ENCODE measurements at regions not wholly inside any gene's neighbourhood (a gene's known extent, or its start where the extent isn't known, plus 50 kb on each side); places are given as distances from the start of the nearest gene placed in this dataset.
"Not testable (repeated sequence)": the region's sequence is repeated elsewhere in the genome, so short reads cannot be mapped to it uniquely, and the experiment has no call there.

GRCh38 chr10:23955456-23956225 lies 253.3 kb upstream of the KIAA1217 start:
- ATAC-seq (no peak), DNase-seq (no peak)

GRCh38 chr10:23965123-23965522 lies 243.8 kb upstream of the KIAA1217 start:
- ATAC-seq, result no peak

GRCh38 chr10:23965880-23966279 lies 243.1 kb upstream of the KIAA1217 start:
- DNase-seq, result no peak
- no peak for ATAC-seq

More at GRCh38 chr10:23965123-23965522, 243.8 kb upstream of the KIAA1217 start:
- DNase-seq, result no peak

GRCh38 chr10:23966504-23967051 lies 242.4 kb upstream of the KIAA1217 start:
- ATAC-seq, result no peak
- no peak for DNase-seq

GRCh38 chr10:23968301-23968700 lies 240.6 kb upstream of the KIAA1217 start:
- ATAC-seq, result no peak
- no peak for DNase-seq

- DNase-seq (no peak), ATAC-seq (no peak)
Observed at GRCh38 chr10:23974746-23975272, 234.1 kb upstream of the KIAA1217 start.

GRCh38 chr10:23975431-23975830 lies 233.5 kb upstream of the KIAA1217 start:
- no peak for ATAC-seq
- no peak for DNase-seq

GRCh38 chr10:23976275-23976674 lies 232.7 kb upstream of the KIAA1217 start:
- no peak for DNase-seq

GRCh38 chr10:23978317-23978716 lies 230.6 kb upstream of the KIAA1217 start:
- ATAC-seq (no peak), DNase-seq (no peak)

More at GRCh38 chr10:23976275-23976674, 232.7 kb upstream of the KIAA1217 start:
- no peak for ATAC-seq

GRCh38 chr10:23980094-23980493 lies 228.8 kb upstream of the KIAA1217 start:
- no peak for DNase-seq
- ATAC-seq, result no peak

- no peak for DNase-seq
- ATAC-seq, result no peak
Observed at GRCh38 chr10:23981520-23982309, 227.2 kb upstream of the KIAA1217 start.

- DNase-seq, ATAC-seq: not testable (repeated sequence)
Observed at GRCh38 chr10:23984405-23984804, 224.5 kb upstream of the KIAA1217 start.

GRCh38 chr10:23988006-23988405 lies 220.9 kb upstream of the KIAA1217 start:
- ATAC-seq (no peak), DNase-seq (no peak)

GRCh38 chr10:23994459-23995046 lies 214.4 kb upstream of the KIAA1217 start:
- DNase-seq (peak; percentile 49), ATAC-seq (no peak)

- ATAC-seq (no peak), DNase-seq (no peak)
Observed at GRCh38 chr10:23999445-23999844, 209.5 kb upstream of the KIAA1217 start.

GRCh38 chr10:24000271-24000813 lies 208.6 kb upstream of the KIAA1217 start:
- DNase-seq (no peak), ATAC-seq (no peak)

GRCh38 chr10:24006741-24007140 lies 202.2 kb upstream of the KIAA1217 start:
- DNase-seq (no peak), ATAC-seq (no peak)

- ATAC-seq (no peak), DNase-seq (no peak)
Observed at GRCh38 chr10:24007359-24007758, 201.6 kb upstream of the KIAA1217 start.

GRCh38 chr10:24008164-24009091 lies 200.5 kb upstream of the KIAA1217 start:
- DNase-seq (no peak), ATAC-seq (no peak)

- DNase-seq, result no peak
- ATAC-seq, result no peak
Observed at GRCh38 chr10:24009115-24009514, 199.8 kb upstream of the KIAA1217 start.

- ATAC-seq (no peak), DNase-seq (no peak)
Observed at GRCh38 chr10:24009736-24010135, 199.2 kb upstream of the KIAA1217 start.
